GM21723 (cell line): ENCODE measurements at regions not wholly inside any gene's neighbourhood (a gene's known extent, or its start where the extent isn't known, plus 50 kb on each side); places are given as distances from the start of the nearest gene placed in this dataset.
"Not testable (repeated sequence)": the region's sequence is repeated elsewhere in the genome, so short reads cannot be mapped to it uniquely, and the experiment has no call there.

ENCODE experiments used
- ATAC-seq: cut with Tn5 transposase; IDR thresholded peaks from one replicate; pipeline ENCODE4 v1.9.1; 2021; ENCODE audit warnings: mild to moderate bottlenecking, moderate library complexity; ENCODE audit not compliant: unreplicated experiment

- ATAC-seq: not testable (repeated sequence)
Measured at GRCh38 chr2:110394769-110395168, 77.8 kb downstream of the LIMS4 start.

GRCh38 chr2:110392366-110392765 is 80.2 kb downstream of the LIMS4 start:
- ATAC-seq: not testable (repeated sequence)

- ATAC-seq: not testable (repeated sequence)
Measured at GRCh38 chr2:110391035-110391418, 81.6 kb downstream of the LIMS4 start.

- ATAC-seq: not testable (repeated sequence)
Measured at GRCh38 chr2:110390351-110391034, 82.1 kb downstream of the LIMS4 start.

- ATAC-seq: not testable (repeated sequence)
Measured at GRCh38 chr2:110387044-110387443, 85.6 kb downstream of the LIMS4 start.

GRCh38 chr2:110386546-110386945 is 86.1 kb downstream of the LIMS4 start:
- not testable (repeated sequence) for ATAC-seq

- ATAC-seq: not testable (repeated sequence)
Measured at GRCh38 chr2:110384736-110385119, 87.9 kb downstream of the LIMS4 start.

GRCh38 chr2:110384109-110384735 is 88.4 kb downstream of the LIMS4 start:
- not testable (repeated sequence) for ATAC-seq

GRCh38 chr2:110383163-110384048 is 89.2 kb downstream of the LIMS4 start:
- peak; percentile 76 for ATAC-seq

GRCh38 chr2:110373519-110373918 is 99.1 kb downstream of the LIMS4 start:
- ATAC-seq: not testable (repeated sequence)

GRCh38 chr2:110371633-110372032 is 101.0 kb downstream of the LIMS4 start:
- not testable (repeated sequence) for ATAC-seq

GRCh38 chr2:110357616-110358015 is 115.0 kb downstream of the LIMS4 start:
- not testable (repeated sequence) for ATAC-seq

- not testable (repeated sequence) for ATAC-seq
Measured at GRCh38 chr2:110354294-110355018, 118.2 kb downstream of the LIMS4 start.

- not testable (repeated sequence) for ATAC-seq
Measured at GRCh38 chr2:110350718-110351117, 121.9 kb downstream of the LIMS4 start.

- ATAC-seq: not testable (repeated sequence)
Measured at GRCh38 chr2:110348902-110349301, 123.7 kb downstream of the LIMS4 start.

- not testable (repeated sequence) for ATAC-seq
Measured at GRCh38 chr2:110344405-110345035, 128.1 kb downstream of the LIMS4 start.

GRCh38 chr2:110342077-110342476 is 129.7 kb upstream of the MTLN start:
- ATAC-seq: not testable (repeated sequence)

GRCh38 chr2:110339126-110339525 is 126.8 kb upstream of the MTLN start:
- not testable (repeated sequence) for ATAC-seq

- not testable (repeated sequence) for ATAC-seq
Measured at GRCh38 chr2:110338277-110339003, 126.1 kb upstream of the MTLN start.
